NCI-H1694 (cell line): ENCODE measurements at regions not wholly inside any gene's neighbourhood (a gene's known extent, or its start where the extent isn't known, plus 50 kb on each side); places are given as distances from the start of the nearest gene placed in this dataset.
"Not testable (repeated sequence)": the region's sequence is repeated elsewhere in the genome, so short reads cannot be mapped to it uniquely, and the experiment has no call there.

Experiments used
- DNase-seq: peaks from one replicate; lab custom pipeline; 2025; lab: John Stamatoyannopoulos, UW

DNA sequence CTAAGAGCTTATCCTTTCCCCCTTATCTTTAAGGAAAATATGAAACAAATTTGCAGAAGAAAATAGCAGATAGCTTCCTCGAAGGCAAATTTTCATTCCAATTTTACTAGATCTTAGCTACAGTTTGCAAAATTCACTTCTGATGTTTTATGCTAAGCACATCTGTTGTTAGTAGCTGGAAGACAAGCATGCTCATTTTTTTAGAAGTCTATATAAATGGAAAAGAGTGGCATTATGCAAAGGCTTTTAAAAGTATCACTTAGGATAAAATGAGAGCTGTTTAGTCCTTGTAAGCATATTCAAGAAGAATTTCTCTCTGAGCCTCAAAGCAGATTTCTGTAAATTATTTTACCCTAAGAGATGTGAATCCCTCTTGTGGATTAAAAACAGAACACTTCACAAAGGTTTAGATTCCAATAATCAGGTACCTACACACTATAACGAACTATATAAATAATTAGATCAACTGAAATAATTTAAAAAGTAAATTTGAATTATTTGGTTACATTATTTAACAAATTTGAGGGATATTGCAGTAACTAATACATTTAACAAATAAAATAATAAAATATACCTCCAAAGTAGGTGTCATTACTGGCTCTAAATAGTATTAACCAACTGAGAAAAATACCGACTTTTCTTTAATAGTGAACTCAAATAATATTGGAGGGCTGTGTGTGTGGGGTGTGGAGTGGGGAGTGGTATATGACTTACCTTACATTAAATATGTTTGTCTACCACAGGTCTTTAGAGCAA, 307.1 kb downstream of the SEMA3D start:
- no peak for DNase-seq

- DNase-seq: no peak
Measured at GRCh38 chr7:84877943-84878570, 308.8 kb downstream of the SEMA3D start.

- DNase-seq: no peak
Measured at GRCh38 chr7:84876061-84876821, 310.6 kb downstream of the SEMA3D start.

GRCh38 chr7:84865560-84865959, 321.3 kb downstream of the SEMA3D start:
- DNase-seq: no peak

- DNase-seq: no peak
Measured at GRCh38 chr7:84857336-84857735, 329.5 kb downstream of the SEMA3D start.

DNA sequence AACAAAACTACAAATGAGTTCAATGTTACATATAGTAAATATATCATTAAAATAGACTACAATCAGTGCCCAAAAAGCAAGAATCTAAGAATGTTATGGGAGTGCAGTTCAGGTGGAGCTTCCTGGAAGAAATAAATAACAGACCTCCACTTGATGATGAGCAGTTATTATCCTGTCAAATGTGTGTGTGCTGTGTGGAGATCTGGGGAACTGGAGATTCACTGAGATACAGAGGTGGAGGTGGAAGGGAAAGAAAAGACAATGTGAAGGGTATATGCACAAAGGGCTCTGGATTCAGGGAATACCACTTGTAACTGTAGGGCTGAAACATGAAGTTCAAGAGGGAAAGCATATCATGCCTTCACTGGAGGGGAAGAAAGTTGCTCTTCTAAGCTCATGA, 331.1 kb downstream of the SEMA3D start:
- no peak for DNase-seq

- DNase-seq: not testable (repeated sequence)
Measured at GRCh38 chr7:84848974-84849372, 337.9 kb downstream of the SEMA3D start.

- no peak for DNase-seq
Measured at GRCh38 chr7:84848219-84848973, 338.5 kb downstream of the SEMA3D start.

DNA sequence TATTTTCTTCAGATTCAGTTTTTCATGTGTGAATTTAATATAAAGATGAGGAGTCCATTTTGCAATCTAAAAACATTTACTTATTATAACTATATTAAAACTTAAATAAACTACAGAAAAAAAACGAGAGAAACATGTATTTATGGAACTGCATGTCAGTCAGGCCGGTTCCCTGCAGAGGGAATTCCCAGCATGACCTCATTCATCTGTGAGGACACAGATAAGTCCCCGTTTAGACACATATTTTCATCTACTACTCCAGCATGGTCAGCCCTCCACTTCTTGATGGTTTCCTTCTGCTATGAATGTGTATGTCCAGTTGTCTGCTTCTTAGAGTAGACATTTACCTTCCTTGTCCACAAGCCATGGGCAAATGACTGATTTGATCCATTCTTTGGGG, 339.1 kb downstream of the SEMA3D start:
- no peak for DNase-seq

GRCh38 chr7:84847038-84847437, 339.8 kb downstream of the SEMA3D start:
- no peak for DNase-seq

GRCh38 chr7:84845971-84846370, 340.9 kb downstream of the SEMA3D start:
- DNase-seq: no peak

DNA sequence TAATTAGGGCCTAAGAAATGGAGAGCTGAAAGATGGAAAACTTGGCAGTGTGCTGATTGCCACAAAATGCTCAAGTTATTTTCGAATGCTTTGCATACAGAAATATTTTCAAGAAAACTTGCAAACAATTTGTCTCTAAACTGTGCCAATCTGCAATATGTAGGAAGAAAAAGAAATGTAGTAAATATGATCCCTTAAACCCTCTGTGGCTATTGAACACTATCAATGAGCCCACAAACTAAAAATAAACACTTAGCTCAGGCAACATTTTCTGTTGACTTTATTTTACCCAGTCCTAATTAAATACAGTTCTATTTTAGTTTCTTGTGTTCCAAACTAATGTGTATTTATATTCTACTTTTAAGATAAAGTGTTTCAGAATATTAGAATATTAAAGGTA, 342.1 kb downstream of the SEMA3D start:
- no peak for DNase-seq

DNA sequence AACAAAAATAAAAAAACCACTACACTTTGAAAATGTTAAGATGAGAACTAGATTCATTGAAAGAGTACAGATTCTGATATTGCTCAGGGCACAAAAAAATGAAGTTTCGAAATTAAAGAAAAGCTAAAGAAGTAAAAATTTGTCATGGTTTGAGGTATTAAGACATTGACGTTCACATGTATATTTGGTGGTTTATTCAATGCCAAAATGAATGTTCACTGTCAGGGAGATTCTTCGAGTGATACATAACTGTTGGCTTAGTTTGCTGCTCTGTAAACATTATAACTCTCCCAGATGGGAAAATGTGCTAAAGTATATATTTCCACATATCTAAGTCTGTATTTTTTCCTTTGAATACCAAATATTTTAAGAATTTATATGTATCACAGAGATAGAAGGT, 345.0 kb downstream of the SEMA3D start:
- DNase-seq: no peak

- DNase-seq: no peak
Measured at GRCh38 chr7:84838857-84839256, 348.0 kb downstream of the SEMA3D start.

DNA sequence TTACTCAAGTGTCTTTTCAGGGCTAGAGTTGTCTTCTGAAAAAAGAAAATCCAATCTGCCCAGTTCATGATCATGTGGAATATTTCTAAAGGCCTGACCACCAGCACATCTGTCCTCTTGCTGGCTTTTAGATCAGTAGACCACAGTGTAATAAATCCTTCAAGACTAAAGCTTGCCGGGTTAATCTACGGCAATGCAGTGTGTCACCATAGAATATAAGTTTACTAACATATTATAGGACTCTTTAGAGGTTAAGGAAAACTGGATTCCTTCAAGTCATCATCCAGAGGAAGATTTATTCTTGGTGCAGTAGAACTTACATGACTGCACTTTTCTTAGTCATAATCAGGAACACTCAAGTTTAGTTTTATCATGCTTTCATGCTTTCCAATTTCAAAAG, 349.5 kb downstream of the SEMA3D start:
- DNase-seq: no peak

DNA sequence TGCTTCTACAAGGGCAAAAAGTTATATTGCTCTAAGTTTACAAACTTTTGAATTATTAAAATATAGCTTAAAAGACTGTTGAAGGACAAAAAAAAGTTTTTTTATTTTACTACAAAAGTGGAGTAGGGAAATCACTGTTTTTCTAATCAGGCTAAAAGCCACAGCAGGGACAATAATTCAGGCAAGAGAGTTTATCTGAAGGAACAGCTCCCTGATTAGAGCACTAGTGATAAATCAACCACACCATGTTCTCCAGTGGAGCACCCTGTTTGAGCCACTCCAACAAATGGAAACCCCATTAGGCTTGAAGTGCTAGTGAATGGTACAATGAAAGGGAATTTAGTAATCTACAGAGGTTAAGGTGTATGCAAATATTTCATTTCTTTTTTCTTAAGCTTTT, 357.1 kb downstream of the SEMA3D start:
- DNase-seq: no peak

- no peak for DNase-seq
Measured at GRCh38 chr7:84824057-84824651, 362.7 kb downstream of the SEMA3D start.

DNA sequence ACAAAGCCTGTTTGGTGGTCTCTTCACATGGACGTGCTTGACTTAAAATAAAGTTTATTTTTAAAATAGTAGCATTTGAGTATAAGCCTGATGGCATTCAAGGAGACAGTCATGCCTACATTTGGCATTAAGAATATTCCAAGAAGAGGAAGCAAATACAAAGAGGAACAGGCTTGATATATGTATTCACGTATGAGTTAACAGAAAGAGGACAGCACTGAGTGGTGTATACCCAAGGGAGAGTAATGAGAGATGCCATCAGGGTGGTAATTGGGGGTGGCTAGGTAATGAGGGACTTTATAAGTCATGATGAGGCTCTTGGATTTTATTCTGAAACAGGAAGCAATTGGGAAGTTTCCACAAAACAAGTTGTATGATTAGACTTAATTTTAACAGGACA, 363.3 kb downstream of the SEMA3D start:
- DNase-seq: no peak

DNA sequence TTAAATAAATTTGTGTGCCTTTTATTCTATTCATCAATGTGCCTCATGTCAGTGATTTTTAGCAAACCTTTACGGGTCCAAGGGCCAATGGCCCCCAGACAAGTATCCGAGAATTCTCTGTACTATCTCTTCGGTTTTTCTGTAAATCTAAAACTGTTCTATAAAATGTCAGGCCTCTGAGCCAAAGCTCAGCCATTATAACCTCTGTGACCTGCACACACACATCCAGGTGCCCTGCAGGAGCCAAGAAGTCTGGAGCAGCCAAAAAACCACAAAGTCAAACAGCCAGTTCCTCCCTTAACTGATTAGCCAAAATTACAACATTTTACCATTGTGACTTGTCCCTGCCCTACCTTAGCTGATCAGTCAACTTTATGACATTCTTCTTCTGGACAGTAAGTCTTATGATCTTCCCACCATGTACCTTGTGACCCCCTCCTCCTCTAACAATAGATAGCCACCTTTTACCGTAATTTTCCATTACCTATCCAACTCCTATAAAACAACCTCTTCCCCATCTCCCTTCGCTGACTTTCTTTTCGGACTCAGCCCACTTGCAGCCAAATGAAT, 363.8 kb downstream of the SEMA3D start:
- no peak for DNase-seq

DNA sequence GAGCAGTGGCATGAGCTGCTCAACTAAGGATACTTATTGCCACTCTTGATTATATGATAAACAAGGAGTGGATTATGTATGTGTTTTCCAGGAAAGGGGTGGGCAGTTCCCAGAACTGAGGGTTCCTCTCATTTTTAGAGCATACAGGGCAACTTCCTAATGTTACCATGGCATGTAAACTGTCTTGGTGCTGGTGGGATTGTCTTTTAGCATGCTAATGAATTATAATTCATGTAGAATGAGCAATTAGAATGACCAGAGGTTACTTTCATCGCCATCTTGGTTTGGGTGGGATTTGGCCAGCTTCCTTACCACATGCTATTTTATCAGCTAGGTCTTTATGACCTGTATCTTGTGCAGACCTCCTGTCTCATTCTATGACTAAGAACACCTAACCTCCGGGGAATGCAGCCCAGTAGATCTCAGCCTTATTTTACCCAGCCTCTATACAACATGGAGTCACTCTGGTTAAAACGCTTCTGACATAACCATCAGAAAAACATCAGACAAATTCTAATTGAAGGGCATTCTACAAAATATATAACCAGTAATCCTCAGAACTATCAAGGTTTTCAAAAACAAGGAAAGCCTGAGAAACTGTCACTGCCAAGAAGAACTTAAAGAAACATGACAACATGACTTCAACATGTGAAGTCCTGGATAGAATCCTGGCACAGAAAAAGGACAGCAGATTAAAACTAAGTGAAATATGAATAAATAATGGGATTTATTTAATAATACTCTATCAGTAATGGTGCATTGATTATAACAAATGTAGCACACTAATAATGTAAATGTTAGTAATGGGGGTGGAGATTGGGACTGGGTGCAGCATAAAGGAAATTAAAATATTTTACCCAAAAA, 365.0 kb downstream of the SEMA3D start:
- DNase-seq: no peak

DNA sequence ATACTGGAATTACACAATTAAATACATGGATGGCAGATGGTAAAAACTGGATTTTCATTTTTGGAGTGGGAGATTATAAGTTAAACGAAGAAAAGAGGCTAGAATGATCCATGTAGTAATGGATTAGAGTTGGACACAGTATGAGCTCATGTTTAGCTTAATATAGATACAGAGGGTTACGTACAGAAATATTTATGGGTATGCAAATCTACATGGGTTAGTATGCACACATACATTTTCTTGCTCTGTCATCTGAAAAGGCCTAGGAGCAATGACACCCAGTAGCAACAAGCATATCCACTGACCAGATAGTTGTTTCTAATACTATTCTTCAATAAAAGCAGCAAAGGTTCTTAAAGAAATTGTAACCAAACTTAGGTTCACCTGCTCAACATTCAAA, 366.4 kb downstream of the SEMA3D start:
- no peak for DNase-seq
